Esophagus muscularis mucosa (tissue), 4 donors: ENCODE measurements at regions not wholly inside any gene's neighbourhood (a gene's known extent, or its start where the extent isn't known, plus 50 kb on each side); places are given as distances from the start of the nearest gene placed in this dataset.

ENCODE experiments used
- EP300 ChIP-seq: sonication (generic); formaldehyde crosslinking; IDR thresholded peaks from one replicate; pipeline ENCODE4 v1.6.1; 2017; ENCODE audit warnings: antibody characterized with exemption
- POLR2AphosphoS5 ChIP-seq, 2 donors: sonication (generic); formaldehyde crosslinking; IDR thresholded peaks; one replicate each; pipeline ENCODE4 v1.6.1; 2017; ENCODE audit warnings: antibody characterized with exemption in 2 of 2
- TF ChIP-seq, protein P1 (sequence below), 3 experiments: fragments of 200-600 bp in 2 of 3; fragments of 450-650 bp in 1 of 3; sonication (generic) in 2 of 3; IDR thresholded peaks; one replicate each; pipeline ENCODE4 v1.5.1; 2017 to 2019; ENCODE audit warnings: antibody characterized with exemption in 3 of 3, mild to moderate bottlenecking in 2 of 3, moderate library complexity in 1 of 3

DNA sequence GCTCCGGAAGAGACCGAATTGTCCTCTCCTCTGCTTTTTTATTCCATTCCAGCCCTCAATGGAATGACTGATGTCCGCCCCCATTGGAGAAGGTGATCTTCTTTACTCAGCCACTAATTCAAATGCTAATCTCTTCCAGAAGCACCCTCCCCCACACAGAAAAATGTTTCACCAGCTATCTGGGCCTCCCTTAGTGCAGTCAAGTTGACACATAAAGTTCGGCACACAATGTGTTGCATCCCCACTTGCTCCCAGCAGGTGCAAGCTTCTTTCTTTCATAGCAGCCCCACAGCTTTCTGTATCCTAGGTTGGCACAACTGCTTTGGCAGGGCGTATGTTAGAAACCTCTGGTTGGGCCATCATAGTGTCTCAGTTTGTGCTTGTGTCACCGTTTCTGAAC lies 73.3 kb upstream of the TLR3 start:
- TF ChIP-seq EP300 (no peak), POLR2AphosphoS5 (IDR thresholded peaks at IDR 0.05) (no peak)
- TF ChIP-seq, protein P1, sequence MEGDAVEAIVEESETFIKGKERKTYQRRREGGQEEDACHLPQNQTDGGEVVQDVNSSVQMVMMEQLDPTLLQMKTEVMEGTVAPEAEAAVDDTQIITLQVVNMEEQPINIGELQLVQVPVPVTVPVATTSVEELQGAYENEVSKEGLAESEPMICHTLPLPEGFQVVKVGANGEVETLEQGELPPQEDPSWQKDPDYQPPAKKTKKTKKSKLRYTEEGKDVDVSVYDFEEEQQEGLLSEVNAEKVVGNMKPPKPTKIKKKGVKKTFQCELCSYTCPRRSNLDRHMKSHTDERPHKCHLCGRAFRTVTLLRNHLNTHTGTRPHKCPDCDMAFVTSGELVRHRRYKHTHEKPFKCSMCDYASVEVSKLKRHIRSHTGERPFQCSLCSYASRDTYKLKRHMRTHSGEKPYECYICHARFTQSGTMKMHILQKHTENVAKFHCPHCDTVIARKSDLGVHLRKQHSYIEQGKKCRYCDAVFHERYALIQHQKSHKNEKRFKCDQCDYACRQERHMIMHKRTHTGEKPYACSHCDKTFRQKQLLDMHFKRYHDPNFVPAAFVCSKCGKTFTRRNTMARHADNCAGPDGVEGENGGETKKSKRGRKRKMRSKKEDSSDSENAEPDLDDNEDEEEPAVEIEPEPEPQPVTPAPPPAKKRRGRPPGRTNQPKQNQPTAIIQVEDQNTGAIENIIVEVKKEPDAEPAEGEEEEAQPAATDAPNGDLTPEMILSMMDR (IDR thresholded peaks at IDR 0.05), result no peak
